NCI-H526 (cell line): ENCODE measurements at regions not wholly inside any gene's neighbourhood (a gene's known extent, or its start where the extent isn't known, plus 50 kb on each side); places are given as distances from the start of the nearest gene placed in this dataset.
A peak's percentile ranks its signal among the peaks of the same experiment; 100 is the strongest.

Experiments used
- DNase-seq, 2 experiments: peaks; one replicate each; lab custom pipeline; 2025; lab: John Stamatoyannopoulos, UW

DNA sequence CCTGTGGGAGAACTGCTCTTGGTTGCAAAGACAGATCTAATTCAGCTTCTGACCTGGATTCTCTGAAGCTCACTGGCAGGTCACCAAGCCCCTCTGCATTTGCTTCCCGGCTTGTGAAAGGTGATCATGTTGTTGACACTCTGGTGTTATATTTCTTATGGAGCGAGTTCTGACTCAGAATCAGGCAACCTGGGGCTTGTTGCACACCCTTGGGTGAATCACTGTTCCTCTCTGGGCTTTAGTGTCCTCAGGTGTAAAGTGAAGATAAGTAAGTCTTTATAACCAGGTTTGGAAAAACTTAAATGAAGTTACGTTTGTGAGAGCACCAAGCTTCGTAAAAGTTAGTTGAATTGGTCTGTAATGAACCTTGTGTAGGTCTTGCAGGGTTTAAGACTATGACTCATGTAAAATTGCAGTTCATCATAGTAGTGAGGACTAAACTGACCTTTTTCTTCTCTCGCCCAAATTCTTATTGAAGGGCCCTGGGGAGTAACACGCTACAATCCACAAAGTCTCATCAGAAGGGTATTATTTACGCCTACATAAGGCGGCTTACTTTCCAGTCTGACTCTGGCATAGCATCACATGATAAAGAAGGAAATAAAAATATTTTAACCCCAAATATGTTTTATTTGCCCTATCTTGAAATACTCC lies 218.6 kb downstream of the TMEM38B start:
- peak in 1 of 2 experiments; percentile 8 for DNase-seq

DNA sequence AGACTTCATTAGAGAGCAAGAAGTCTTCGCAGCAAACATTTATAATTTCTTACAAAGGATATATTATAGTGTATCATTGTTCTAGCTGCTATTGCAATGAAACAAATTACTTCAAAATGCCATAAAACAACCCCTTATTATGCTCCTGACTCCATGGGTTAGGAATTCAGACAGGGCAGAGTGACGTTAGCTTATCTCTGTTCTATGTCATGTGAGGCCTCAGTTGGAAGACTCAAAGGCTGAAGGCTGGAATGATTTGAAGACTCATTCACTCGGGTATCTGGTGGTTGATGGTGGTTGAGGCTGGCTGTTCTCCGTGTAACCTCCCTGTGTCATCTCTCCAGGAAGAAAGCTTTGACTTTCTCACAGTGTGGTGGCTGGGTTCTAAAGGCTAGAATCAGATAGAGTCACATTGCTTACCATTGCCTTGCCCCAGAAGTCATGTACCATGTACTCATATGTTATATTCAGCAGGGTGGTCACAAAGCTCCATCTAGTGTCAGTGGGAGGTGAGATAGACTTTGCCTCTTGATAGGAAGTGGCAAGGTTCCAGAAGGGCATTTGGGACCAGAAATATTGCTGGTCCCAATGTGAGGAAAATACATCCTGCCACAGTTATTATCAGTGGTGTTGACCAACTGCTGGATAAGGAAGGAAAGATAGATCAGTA lies 226.9 kb downstream of the TMEM38B start:
- DNase-seq: no peak

DNA sequence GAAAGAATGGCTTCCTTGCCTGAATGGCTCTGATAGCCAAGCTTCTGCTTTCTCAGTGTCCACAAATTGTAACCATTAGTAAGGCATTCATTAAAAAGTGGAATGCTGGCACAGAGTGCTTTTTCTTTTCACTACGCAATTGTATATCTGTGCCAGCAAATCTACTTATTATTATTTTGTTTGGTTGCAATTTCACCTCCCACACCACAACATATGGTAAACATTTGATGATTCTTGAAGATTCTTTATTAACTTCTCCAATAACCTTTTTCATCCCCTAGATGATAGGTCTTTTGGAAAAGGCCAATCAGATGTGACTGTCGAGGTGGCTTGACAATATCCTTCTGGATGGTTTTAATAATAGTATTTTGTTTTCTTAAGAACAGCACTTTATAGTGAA lies 234.1 kb downstream of the TMEM38B start:
- no peak for DNase-seq

DNA sequence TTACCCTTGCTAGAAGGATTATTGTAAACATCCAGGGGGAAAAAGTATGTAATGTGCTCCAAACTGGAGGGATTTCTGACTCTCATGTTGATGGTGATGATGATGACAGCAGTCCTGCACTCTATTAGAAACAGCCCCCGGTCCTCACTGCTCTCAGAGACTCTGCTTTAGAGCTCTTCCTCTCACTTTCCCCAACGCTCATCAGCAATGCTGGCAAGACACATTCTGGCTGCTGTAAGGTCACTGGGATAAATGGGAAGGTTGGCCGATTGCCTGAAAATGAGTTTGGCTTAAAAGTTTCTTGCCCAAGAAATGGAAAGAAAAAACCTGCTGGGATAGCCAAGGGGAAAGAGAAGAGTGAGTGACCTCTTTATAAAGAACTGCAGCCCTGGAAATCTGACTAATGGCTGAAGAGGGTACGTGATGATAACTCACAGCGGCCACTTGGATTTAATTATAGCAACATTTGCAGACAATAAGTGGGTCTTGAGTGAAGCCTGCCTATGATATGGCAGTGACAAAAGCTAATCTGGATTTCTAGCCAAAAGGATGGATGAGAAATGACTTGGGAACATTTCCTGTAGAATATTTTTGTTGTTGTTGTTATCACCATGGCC lies 235.8 kb downstream of the TMEM38B start:
- DNase-seq: no peak

DNA sequence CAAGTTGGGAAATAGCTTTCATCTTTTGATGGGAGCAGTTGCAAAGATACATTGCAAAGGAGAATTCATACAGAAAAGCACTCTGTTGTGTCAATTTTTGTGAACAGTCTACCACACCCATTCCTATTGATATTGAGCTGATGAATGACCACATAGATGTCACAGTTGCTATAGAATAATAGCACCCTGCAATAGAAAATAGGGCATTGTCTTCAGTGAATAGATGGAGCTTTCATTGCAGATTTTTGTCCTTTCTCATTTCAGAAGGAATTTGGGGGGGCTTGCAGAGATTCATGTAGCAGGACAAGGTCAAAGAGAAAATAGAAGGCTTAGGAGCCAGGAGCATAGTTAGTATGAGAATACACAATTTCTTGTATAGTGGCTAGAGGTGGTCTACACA lies 237.9 kb downstream of the TMEM38B start:
- DNase-seq: no peak

DNA sequence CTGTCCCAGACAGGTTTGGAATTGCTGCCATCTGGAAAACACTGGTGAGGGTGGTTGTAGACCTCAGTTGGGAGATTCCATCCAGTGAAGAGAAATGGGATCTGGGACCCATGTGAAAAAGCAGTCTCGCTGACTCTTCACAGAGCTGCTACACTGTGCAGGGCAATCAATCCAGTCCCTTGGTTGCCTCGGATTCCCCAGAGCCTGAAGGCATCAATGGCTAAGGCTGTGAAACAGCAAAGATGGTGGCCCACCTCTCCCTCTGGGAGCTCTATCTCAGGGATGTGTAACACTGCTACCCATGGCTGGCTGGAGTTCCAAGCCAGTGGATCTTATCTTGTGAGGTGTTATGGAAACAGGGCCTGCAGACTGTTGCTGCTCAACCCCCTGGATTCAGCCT lies 256.1 kb downstream of the TMEM38B start:
- no peak for DNase-seq

DNA sequence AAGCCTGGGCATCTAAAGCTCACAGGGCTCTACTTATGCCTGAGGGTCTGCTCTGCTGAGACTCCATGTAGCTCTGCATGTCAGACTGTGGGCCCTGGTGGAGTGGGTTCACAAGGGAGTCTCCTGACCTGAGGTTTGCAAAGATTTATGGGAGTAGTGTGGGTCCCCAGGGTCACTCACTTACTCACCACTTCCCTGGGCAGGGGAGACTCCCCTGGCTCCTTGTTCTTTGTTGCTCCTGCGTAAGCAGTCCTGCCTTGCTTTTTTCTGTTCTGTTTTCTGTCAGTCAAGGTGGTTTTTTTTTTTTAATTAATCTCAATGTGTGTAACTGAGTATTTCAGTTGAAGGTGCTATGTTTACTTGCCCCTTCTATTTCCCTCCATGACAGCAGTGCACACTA lies 256.6 kb downstream of the TMEM38B start:
- DNase-seq: no peak

DNA sequence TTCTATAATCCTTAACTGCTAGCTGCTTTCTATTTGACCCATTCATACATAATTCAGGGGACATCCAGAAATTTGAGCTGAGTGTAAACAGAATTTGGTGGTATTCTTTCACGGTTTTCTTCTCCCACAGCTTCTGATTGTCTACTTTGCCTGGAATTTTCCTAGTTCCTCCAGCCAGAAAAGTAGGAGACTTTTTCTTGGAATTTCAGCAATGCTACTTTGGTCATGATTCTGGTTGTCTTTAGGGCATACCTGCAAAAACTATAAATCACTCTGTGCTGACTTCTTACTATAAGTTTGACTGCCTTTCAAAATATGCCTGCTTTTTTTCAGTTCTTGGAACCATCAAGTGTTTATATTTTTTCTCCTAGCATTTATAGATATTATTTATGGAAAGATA lies 260.2 kb downstream of the TMEM38B start:
- DNase-seq: no peak

DNA sequence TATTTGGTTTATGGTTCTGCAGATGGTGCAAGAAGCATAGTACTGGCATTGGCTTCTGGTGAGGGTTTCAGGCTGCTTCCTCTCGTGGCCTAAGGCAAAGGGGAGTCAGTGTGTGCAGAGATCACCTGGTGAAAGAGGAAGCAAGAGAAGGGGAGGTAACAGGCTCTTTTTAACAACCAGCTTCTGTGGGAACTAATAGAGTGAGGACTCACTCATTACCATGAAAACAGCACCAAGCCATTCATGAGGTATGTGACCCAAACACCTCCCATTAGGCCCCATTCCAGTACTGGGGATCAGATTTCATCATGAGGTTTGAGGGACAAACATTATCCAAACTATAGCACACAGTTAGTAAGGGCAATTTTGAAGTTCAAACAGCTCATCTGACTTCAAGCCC lies 263.5 kb downstream of the TMEM38B start:
- no peak for DNase-seq

DNA sequence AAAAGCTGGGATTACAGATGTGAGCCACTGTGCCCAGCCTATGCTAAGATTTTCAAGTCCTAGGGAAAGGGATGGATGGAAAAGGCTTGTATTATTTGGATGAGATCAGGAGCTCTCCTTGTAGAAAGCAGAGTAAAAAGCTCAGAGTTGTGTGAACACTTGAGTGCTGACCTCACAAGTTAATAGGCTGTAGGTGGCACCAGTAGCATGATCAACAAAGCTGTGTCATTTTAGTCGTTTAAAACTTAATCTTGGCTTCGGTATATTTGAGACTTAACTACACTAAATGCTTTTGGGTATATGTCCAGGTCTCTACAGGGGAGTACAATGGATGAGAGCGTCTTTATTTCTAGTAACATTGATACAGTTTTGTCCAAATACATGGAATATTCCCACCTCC lies 264.2 kb downstream of the TMEM38B start:
- no peak for DNase-seq

DNA sequence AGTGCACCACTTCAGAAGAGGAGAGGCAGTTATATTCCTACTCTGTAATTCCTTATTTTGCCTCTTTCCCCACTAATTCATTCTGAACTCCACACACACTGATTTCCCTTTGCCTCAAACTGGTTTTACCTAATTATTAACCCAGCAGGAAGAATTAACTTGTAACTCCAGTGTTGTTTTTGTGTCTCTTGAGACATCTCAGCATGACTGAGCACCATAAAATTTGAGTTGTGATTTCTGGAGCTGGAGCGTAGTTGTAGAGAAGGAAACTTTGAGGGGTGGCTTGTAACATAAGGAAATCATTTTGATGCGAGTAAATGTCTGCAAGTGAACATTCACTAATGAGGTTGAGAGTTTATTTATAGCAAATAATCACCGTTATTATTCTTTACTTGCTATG lies 265.2 kb downstream of the TMEM38B start:
- no peak for DNase-seq

DNA sequence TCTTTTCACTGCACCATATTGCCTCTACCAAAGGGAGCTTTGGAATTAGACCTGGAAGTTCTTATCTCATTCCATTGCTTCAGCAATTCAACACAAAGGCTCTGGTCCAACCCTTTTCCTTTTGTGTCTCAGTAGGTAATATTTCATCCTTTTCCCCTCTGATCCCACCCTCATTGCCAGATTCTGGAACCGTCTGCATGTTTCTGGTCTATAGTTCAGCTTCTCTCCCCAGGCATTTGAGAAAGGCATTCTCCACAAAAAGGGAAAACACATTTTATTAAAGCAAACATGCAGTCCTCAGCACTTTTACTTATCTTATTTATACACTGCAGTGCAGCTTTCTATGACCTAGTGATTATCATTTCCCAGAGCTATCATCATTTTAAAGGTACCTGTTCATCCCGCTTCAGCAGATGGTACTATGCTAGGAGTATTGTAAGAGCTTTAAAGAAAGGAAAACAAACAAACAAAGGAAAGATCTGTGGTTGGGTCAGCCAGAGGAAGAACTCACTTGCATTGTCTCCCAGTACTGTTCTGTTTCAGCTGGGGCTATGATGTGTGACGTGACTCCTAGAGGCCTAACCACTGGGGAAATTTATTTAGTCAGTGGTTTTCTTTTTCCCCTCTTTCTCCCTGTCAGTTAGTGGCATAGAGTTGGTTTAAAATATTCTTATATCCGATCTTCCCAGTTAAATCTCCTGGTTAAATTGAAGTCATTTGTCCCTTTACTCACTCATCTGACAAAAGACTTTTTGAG lies 269.2 kb downstream of the TMEM38B start:
- DNase-seq: peak in 1 of 2 experiments; percentile 1

DNA sequence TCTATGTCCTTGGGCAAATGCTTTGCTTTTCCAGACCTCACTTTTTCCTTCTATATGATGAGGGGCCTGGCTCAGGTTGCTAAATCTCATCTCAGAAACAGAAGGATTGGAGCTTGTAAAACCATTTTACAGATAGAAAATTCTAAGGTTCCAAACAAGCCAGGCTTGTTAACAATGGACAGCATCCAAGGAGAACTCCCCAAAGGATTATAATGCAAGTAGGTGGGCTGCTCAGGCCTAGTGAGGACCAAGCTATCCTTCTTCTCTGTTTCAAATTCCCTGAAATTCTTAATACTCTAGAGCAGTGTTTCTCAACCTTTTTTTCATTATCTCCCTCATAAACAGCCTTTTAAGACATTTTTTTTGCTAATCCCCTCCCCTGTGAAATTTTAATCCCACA lies 269.8 kb downstream of the TMEM38B start:
- DNase-seq: no peak

DNA sequence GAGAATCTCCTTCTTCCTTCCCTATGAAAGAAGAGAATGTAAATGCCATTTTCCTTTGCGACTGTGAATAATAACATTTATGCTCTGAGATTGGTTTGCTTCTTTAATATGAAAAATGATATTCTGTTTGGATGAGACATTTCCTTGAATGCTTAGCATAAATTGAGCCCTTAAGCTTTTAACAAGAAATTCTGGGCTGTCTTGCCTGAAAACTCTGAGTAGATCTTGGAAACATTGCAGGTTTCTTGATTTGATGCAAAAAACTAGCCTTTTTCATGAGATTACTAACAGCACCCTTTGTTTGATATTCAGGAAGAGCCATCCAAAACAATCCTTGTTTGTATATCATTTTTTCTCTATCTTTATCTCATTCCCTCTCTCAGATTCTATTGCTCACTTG lies 272.5 kb downstream of the TMEM38B start:
- no peak for DNase-seq

DNA sequence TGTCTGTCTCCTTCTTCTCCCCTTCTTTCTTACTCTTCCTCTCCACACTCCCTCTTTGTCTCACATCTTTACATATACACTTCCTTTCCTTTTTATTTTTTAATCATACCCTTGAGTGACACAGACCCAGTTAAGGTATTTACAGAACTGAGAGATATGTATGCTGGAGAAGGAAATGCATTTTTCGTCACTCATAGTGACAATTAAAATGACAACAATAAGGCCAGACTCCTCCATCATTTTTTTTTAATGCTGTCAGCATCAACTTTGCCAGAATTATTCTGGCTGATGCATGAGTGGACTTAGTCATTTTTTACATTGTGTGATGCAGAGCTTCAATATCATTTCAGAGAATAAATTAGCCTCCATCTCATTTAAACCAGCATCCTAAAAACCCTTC lies 272.9 kb downstream of the TMEM38B start:
- DNase-seq: no peak

DNA sequence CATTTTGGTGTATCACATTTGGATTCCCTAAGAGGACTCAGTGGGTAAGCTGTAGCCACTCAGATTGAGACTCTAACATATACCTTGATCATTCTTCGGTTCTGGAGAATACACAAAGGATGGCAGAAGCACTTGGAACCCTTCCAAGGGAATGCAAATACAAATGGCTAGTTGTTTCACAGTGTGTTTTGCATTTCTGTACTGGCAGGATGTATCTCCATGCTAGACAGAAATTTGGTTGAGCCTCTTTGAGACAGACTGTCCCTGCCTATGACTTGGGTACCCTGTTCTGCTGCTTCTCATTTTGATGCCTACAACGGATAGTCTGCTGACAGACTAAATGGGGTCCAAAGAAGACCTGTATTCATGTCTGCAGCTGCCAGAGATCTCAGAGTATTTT lies 273.5 kb downstream of the TMEM38B start:
- peak; percentile 90 to 91 for DNase-seq

DNA sequence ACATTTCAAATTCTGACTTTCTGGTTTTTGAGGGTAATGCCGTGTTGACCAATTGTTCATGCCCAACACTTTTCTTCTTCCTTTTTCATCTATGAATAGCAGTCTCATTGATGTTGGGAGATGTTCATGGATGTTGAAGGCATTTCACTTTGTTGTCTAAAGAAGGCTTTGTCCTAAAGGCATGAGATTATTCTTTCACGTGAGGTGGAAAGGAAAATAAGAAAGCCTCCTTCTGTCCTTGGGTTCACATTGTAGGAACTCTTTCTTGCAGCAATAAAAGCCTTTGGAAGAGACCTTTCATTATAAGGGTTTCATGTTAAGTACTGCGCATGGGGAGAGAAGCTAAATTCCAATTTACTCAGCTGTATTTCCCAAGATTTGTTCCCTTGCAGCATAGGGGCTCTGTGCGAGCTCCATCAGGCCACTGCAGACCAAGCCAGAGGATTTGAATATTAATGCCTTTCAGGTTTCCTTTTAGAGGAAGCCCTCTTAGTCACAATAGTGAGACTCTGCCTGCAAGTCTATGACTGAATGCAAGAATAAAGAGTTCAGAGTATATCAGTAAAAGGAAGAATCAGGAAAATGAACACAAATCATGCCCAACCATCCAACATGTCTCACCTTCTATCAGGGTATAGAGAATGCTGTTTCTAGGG lies 274.6 kb downstream of the TMEM38B start:
- DNase-seq: peak in 1 of 2 experiments; percentile 52

DNA sequence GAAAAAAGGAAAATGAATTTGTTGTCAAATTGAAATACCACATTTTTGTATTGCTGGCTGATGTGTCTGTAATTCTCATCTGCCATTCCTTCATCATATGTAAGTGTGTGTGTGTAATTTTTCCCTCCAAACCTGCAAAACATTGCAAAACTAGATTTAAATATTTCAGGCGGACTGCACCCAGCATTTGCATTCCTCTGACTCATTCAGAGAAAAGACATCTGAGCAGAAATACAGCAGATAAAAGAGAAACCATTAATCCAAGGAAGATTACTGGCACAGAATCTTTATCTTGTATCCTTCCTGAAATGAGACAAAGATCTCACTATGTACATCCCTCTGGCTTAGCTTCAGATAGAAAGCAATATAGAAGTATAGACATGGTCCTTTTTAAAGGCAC lies 275.3 kb downstream of the TMEM38B start:
- peak in 1 of 2 experiments; percentile 33 for DNase-seq

DNA sequence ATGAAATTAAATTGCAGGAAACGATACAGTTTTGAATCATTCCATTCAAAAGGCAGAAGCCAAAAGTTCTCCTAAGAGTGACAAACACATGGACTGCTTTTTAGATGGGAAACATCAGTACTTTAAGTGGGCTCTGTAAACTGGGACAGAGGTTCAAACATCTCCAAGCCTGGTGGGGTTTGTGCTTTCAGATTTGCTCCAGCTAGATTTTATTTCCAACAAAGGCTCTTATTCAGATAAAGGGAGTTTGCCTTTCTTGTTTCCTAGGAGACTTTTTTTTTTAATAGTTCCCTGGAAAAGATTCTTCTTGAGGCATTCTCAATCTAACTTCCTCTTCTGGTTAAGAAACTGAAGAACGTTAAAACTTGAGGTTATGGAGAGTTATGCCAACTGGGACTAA lies 277.6 kb downstream of the TMEM38B start:
- DNase-seq: no peak

DNA sequence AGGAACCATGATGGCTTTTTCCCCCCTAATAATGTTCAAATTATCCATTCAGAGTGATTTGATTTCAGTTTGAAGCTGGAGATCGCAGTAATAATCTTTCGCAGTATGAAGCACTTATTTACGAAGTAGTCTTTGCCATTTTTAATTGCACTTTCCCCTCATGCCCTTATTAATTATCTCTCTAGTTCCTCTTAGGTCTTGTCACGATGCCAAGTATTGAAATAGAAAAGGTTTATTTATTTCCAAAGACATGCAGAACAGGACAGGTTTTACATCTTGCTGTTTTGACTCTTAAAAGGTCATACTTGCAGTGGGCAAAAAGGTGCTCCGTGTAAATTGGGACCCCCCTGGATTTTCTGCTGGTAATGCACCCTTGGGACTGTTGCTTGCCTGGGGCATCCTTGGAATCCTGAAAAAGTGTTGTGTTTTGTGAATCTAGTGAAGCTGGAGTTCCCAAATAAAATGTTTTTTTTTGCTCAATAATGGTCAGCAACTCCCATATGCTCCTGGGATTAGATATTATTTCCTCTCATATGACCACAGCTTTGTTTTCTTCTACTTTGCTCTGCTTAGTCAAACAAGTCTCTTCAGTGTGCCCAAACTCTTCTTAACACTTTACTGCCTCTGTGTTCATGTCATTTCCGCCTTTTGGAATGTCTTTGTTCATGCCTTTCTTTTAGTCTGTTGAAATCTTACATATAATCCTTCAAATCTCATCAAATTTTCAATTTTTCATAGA lies 278.3 kb downstream of the TMEM38B start:
- DNase-seq: no peak

DNA sequence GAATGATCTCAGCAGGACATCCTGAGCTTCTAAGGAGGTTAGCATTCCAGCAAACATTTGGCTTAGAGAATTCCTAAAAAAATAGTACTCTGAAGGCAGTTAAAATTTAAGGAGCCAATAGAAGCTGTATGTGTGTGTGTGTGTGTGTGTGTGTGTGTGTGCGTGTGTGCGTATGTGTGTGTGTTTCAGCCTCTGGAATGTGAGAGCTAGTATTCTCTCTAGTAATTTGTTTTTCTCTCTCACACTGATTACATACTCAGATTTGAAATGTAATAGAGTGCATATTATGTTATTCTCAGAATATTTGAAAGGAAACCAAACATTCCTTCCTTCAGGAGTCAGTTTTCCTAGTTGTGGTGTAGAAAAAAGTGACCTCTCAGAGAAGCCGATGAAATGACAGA lies 279.6 kb downstream of the TMEM38B start:
- no peak for DNase-seq
